ENCODE measurements at regions not wholly inside any gene's neighbourhood (a gene's known extent, or its start where the extent isn't known, plus 50 kb on each side); places are given as distances from the start of the nearest gene placed in this dataset.

DNA sequence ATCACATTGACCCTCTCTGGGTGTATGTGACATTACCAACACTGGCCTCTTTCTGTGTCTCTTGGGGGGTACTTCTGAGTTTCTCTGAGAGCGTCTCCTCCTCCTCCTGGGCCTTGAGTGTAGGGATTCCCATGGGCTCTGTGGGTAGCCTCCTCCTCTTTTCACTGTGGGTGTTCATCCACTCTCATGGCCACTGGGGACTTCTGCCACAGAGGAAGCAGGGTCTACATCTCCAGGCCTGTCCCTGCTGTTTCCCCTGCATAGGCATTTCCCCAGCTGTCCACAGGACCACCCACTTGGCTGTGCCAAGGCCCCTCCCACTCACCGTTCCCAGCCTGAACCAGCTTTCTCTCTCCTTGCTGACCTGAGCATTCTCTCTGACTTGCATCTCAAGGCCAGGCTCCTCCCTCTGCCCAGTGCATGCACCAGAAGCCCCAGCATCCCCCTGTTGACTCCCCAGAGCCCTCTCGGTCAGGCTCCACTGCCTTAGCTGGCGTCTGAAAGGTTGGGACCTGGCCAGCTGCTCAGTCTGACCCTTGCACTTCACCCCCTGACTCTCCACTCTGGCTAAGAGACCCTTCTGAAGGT is 487.6 kb downstream of the GLRX3 start:
- ATAC-seq, result no peak
- Mint-ChIP-seq H3K4me3 (no peak overlapping the region), H3K9me3 (no peaks in the 10 kb centered on the region), H3K27ac (no peak overlapping the region), H3K4me1 (ENCODE audit: low read depth) (no peaks in the 10 kb centered on the region), H3K27me3 (no peaks in the 10 kb centered on the region), H3K36me3 (ENCODE audit: low read depth) (no peaks in the 10 kb centered on the region)
- TF ChIP-seq, protein P1, sequence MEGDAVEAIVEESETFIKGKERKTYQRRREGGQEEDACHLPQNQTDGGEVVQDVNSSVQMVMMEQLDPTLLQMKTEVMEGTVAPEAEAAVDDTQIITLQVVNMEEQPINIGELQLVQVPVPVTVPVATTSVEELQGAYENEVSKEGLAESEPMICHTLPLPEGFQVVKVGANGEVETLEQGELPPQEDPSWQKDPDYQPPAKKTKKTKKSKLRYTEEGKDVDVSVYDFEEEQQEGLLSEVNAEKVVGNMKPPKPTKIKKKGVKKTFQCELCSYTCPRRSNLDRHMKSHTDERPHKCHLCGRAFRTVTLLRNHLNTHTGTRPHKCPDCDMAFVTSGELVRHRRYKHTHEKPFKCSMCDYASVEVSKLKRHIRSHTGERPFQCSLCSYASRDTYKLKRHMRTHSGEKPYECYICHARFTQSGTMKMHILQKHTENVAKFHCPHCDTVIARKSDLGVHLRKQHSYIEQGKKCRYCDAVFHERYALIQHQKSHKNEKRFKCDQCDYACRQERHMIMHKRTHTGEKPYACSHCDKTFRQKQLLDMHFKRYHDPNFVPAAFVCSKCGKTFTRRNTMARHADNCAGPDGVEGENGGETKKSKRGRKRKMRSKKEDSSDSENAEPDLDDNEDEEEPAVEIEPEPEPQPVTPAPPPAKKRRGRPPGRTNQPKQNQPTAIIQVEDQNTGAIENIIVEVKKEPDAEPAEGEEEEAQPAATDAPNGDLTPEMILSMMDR (IDR thresholded peaks at IDR 0.05), result no peak
- no peak for DNase-seq
- ChIA-PET POLR2A (interaction anchor here (0.5 kb wide), 1 partner anchor 441 kb away, joined by 3 read pairs; no protein-coding TSS in a partner anchor), CTCF (no interaction called here)
- intact Hi-C loops (cut with micrococcal nuclease), result no loop called here

DNA sequence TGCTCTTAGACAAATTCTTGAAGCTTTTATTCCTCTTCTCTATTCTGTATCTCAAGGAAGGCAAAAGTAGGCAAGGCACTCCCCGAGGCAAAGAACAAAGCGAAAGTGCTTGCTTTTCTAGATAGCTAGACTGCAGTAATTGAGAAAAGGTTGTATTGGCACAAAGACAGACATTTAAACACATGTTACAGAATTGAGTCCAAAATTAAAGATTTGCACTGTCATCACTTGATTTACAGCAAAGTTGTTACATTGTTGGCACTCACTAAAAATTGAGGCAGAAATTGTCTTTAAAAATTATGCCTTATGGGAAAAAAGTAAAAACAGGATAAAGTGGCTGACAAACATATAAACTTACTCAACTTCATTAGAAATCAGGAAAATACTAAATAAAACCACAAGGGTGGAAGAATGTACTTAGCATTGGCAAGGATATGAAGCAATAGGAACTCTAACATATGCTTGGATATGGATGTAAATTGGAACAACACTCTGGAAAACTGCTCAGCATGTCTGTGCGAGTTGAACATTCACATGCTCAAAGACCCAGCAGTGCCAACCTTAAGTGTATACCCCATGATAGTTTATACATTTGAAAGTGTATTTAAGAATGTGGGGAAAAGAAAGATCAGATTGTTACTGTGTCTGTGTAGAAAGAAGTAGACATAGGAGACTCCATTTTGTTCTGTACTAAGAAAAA is 491.3 kb downstream of the GLRX3 start:
- H3K27ac Mint-ChIP-seq, result no peak overlapping the region
- ATAC-seq, result no peak
- no peaks in the 10 kb centered on the region for H3K36me3 Mint-ChIP-seq (ENCODE audit: low read depth)

DNA sequence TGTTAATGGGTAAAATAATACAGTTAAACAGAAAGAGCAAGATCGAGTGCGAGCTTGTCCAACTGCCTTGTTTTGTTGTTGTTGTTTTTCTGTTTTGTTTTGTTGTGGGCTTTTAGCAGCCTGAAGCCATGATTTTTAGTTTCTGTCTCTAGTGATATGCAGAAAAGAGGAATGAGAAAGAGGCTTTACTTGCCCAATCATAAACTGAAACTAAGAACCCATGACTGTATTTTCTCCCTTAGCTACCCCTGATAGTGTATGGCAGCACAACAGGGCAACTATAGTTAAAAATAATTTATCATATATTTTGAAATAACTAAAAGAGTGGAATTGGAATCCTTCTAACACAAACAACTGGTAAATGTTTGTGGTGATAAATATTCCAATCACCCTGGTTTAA is 493.9 kb downstream of the GLRX3 start:
- ATAC-seq, result no peak
- DNase-seq, result no peak
- Mint-ChIP-seq H3K27ac (no peak overlapping the region), H3K36me3 (ENCODE audit: low read depth) (no peaks in the 10 kb centered on the region), H3K4me1 (ENCODE audit: low read depth) (no peaks in the 10 kb centered on the region), H3K9me3 (peaks cover 1% of the 10 kb centered on the region), H3K27me3 (peaks cover 7% of the 10 kb centered on the region), H3K4me3 (no peak overlapping the region)
- ChIA-PET CTCF (no interaction called here), POLR2A (no interaction called here)
- TF ChIP-seq, protein P1 (IDR thresholded peaks at IDR 0.05), result no peak
- intact Hi-C loops (cut with micrococcal nuclease), result no loop called here

More for the DNA sequence above, 491.3 kb downstream of the GLRX3 start:
- Mint-ChIP-seq H3K4me3 (no peak overlapping the region), H3K9me3 (peaks cover 1% of the 10 kb centered on the region), H3K4me1 (ENCODE audit: low read depth) (no peaks in the 10 kb centered on the region), H3K27me3 (no peaks in the 10 kb centered on the region)
- CTCF ChIA-PET, result no interaction called here
- POLR2A ChIA-PET, result no interaction called here
- intact Hi-C loops (cut with micrococcal nuclease), result no loop called here
- no peak for DNase-seq
- TF ChIP-seq, protein P1 (IDR thresholded peaks at IDR 0.05), result no peak

DNA sequence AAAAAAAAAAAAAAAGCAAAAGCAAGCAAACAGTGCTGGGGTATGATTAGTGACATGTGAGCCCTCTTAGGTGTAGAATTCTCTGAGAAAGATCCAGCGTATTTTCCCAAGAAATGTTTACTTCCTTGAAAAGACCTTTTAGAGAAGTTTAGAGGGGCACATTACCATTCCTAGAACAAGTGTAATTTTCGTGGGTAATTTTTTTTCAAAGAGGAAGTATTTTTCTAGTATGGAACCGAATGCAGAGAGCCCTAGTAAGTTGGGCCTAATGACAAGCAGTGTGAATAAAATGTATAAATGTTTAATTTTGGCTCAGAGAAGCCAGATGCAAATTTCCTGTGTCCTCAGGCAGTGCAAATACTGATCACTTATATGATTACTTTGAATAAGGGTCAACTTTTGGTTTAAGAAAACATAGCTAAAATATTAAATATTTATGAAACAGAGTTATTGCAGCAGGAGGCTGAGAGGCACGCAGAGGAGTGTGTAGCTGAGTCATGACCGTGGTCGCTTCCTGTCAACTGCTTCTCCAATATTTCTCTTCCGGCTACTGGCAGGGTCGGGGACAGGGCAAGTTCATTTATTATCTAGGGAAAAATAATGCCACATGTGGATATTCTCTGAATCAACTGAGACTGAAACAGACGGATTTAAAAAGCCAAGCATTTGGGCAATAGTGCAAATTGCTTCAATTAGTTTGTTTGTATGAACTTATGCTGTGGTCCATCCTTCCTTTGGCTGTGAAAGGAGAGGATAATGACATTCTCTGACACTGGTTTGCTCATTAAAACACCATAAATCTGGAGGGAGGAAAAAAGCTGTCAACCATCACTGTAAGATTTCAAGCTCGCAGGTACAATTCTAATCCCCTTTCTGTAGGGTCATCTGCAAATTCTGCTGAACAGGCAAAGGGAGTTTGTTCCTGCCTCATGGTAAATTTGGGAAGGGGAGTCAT is 495.2 kb downstream of the GLRX3 start:
- peaks cover 13% of the 10 kb centered on the region for H3K27me3 Mint-ChIP-seq
- H3K36me3 Mint-ChIP-seq (ENCODE audit: low read depth), result no peaks in the 10 kb centered on the region
- H3K27ac Mint-ChIP-seq, result no peak overlapping the region
- ChIA-PET POLR2A (no interaction called here), CTCF (no interaction called here)
- DNase-seq, result no peak
- TF ChIP-seq, protein P1 (IDR thresholded peaks at IDR 0.05), result no peak
- no peak overlapping the region for H3K4me3 Mint-ChIP-seq
- ATAC-seq, result no peak
- intact Hi-C loops (cut with micrococcal nuclease), result no loop called here
- H3K4me1 Mint-ChIP-seq (ENCODE audit: low read depth), result no peaks in the 10 kb centered on the region
- H3K9me3 Mint-ChIP-seq, result peaks cover 1% of the 10 kb centered on the region

DNA sequence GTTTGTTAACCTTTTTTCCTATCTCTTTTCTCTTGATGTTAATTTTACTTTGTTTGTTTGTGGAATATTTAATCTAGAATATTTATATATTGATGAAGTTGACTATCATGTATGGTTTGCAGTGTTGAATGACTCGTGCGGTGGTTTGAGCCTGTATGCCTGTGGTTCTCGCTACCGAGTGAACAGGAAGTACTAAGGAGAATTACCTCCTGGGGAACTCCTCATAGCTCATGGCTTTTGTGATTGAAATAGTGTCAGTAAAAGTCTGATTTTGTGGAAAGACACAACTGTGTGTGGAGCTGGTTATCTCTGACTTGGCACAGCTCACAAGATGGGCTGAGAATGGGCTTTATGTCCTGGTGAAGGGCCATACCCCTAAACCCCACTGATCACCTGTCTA is 498.6 kb downstream of the GLRX3 start:
- ChIA-PET CTCF (no interaction called here), POLR2A (no interaction called here)
- DNase-seq, result no peak
- TF ChIP-seq, protein P1 (IDR thresholded peaks at IDR 0.05), result no peak
- Mint-ChIP-seq H3K4me3 (no peak overlapping the region), H3K27ac (no peak overlapping the region), H3K27me3 (peaks cover 19% of the 10 kb centered on the region), H3K4me1 (ENCODE audit: low read depth) (no peaks in the 10 kb centered on the region), H3K9me3 (no peaks in the 10 kb centered on the region), H3K36me3 (ENCODE audit: low read depth) (no peaks in the 10 kb centered on the region)
- intact Hi-C loops (cut with micrococcal nuclease), result no loop called here
- no peak for ATAC-seq

Data from activated CD8-positive, alpha-beta T cell treated with anti-CD3 and anti-CD28 coated beads for 36 hours (primary cell).